HG03139 (cell line): ENCODE measurements at regions not wholly inside any gene's neighbourhood (a gene's known extent, or its start where the extent isn't known, plus 50 kb on each side); places are given as distances from the start of the nearest gene placed in this dataset.
A peak's percentile ranks its signal among the peaks of the same experiment; 100 is the strongest.
"Not testable (repeated sequence)": the region's sequence is repeated elsewhere in the genome, so short reads cannot be mapped to it uniquely, and the experiment has no call there.

Source experiments
- ATAC-seq: cut with Tn5 transposase; IDR thresholded peaks from one replicate; pipeline ENCODE4 v1.9.1; 2021; ENCODE audit not compliant: unreplicated experiment

- ATAC-seq, result not testable (repeated sequence)
These were observed 51.9 kb upstream of the MFGE8 start for GRCh38 chr15:88965097-88965496.

- no peak for ATAC-seq
These were observed 57.1 kb upstream of the MFGE8 start for GRCh38 chr15:88970232-88970631.

GRCh38 chr15:88974392-88974791, 61.2 kb upstream of the MFGE8 start:
- no peak for ATAC-seq

GRCh38 chr15:88975891-88976290, 62.7 kb upstream of the MFGE8 start:
- ATAC-seq, result no peak

GRCh38 chr15:88976656-88977055, 63.5 kb upstream of the MFGE8 start:
- no peak for ATAC-seq

GRCh38 chr15:88979674-88980073, 66.5 kb upstream of the MFGE8 start:
- ATAC-seq, result no peak

- ATAC-seq, result no peak
These were observed 67.3 kb upstream of the MFGE8 start for GRCh38 chr15:88980498-88980897.

- ATAC-seq, result no peak
These were observed 68.4 kb upstream of the MFGE8 start for GRCh38 chr15:88981244-88982215.

- ATAC-seq, result peak; percentile 96
These were observed 69.2 kb upstream of the MFGE8 start for GRCh38 chr15:88982304-88982945.

GRCh38 chr15:88982946-88983342, 69.8 kb upstream of the MFGE8 start:
- no peak for ATAC-seq

- no peak for ATAC-seq
These were observed 70.8 kb upstream of the MFGE8 start for GRCh38 chr15:88983861-88984429.

GRCh38 chr15:88985547-88986393, 72.6 kb upstream of the MFGE8 start:
- ATAC-seq, result no peak

GRCh38 chr15:88986949-88987590, 73.9 kb upstream of the MFGE8 start:
- no peak for ATAC-seq

- ATAC-seq, result no peak
These were observed 74.4 kb upstream of the MFGE8 start for GRCh38 chr15:88987591-88987933.

GRCh38 chr15:88987934-88988671, 74.9 kb upstream of the MFGE8 start:
- ATAC-seq, result no peak

GRCh38 chr15:88989578-88989977, 76.4 kb upstream of the MFGE8 start:
- ATAC-seq, result no peak

GRCh38 chr15:88990185-88990679, 77.1 kb upstream of the MFGE8 start:
- no peak for ATAC-seq

- ATAC-seq, result no peak
These were observed 79.0 kb upstream of the MFGE8 start for GRCh38 chr15:88992216-88992615.

- no peak for ATAC-seq
These were observed 79.8 kb upstream of the MFGE8 start for GRCh38 chr15:88992912-88993376.

GRCh38 chr15:88993662-88994061, 80.5 kb upstream of the MFGE8 start:
- no peak for ATAC-seq
